Kasumi-1 (cell line): ENCODE measurements at regions not wholly inside any gene's neighbourhood (a gene's known extent, or its start where the extent isn't known, plus 50 kb on each side); places are given as distances from the start of the nearest gene placed in this dataset.

Experiments used
- DNase-seq, 2 experiments: peaks; one replicate each; lab custom pipeline; 2025; lab: John Stamatoyannopoulos, UW

DNA sequence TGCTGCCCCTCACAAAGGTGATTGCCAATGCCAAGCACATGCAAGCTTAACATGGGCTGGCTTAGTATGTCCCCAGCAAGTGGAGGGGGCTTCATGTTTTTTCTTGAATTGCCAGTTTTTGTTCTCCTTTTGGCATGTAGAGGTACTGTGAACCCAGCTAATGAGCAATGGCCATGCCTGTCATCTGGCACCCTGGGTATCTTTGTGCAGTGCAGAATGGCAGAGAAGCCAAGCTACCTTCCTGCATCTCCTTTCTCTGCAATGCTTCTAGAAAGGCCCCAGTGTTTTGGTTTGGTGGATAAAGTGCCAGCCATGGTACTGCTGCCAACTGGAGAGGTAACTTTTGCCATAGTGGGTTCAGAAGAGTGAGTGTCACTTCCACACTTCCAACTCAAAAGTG is 576.9 kb downstream of the CMPK2 start:
- no peak for DNase-seq

- DNase-seq = no peak
These were observed 575.3 kb downstream of the CMPK2 start for GRCh38 chr2:6290217-6291015.

DNA sequence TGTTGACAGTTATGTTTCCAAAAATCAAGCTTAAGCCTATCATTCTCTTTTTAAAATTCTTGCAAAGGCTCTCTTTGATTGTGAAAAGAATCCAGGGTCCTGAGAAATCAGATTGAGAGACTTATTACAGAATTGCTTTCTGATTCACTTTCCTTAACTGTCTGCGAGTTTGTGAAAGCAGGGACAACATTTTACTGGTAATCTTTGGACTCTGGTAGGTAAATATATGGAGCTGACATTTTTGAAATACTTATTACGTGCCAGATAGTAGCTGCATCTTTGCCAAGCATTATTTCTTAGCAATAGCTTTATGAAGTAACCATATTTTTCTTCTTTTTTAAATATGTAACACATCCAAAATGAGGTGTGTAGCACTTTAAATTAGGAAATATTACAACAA is 570.9 kb downstream of the CMPK2 start:
- no peak for DNase-seq

- DNase-seq = no peak
These were observed 568.5 kb downstream of the CMPK2 start for GRCh38 chr2:6297238-6297637.

- DNase-seq = no peak
These were observed 564.3 kb downstream of the CMPK2 start for GRCh38 chr2:6301426-6301825.

DNA sequence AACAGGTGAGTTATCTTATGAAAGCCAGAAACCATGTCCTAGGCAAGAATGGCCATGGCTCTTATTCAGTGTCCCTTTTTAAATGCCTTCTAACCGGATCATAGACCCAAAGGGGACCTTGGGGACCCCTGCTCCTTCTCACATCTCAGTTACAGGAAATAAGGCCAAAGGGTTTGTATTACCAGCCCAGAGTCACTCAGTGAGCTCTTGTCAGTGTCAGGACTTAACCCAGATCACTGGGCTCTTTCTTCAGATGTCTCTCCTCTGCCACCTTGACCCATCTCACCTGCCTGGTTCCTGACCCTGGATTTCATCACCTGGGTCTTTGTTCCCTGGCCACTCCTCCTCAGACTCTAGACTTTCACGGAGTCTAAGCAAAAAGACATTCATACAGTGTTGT is 556.7 kb downstream of the CMPK2 start:
- no peak for DNase-seq

GRCh38 chr2:6309415-6310255 is 556.1 kb downstream of the CMPK2 start:
- no peak for DNase-seq

DNA sequence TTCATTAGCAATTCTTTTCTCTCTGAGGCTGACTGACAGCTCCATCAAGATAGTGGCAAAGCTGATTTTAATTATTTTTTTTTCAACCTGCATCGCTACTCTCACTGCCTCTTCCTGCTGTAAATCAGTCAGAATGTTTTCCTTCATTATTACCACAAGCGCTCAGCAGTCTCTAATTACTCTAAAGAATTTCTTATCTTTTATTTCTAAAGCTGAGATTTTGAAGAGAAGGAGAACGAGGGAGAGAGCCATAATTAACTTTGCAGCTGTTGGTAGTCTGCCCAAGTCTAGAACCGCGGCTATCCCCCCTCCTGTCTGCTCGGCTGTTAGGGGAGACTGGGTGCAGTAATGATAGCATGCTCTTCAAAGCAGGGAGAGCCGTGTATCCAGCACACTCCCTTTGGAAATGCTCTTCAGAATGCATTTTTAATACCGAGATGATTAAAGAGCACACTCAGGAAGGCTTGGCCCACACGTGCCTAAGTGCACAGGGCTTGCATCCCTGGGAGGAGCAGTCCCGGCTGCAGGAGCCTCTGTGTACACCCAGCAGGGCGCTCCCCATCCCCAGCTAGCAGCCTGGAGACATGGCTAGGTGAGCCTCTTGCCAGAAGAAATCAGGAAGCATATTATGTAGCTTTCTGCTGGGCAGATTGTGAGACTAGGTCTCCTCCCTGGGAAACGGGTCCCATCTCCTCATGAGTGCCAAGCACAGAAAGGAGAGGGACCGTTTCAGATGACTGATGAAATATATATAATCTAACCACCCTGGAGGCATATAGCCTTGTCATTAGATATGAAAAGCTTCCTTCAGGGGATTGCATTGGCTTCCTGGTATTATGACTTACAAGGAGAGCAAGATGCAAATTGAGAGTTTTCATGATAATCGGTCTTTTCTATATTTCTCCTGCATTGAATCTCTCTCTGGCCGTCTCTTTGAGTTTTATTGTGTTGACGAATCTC is 555.2 kb downstream of the CMPK2 start:
- DNase-seq = no peak

DNA sequence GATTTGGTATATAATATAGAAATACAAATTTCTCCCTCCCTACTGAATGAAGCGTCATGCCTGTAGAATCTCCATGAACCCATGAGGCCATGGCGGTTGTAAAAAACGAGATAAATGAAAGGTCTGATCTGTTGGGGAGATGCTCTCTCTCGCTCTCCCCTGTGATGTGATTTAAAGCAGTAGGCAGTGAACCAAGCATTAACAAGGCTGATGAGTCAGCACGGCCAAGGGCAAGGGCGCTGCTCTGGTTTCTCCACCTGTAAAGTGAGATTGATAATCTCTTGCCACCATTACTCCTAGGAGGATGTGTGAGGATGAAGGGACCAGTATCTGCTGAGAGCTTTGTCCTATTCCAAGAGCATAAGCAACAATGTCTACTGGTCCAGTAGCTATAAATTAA is 553.3 kb downstream of the CMPK2 start:
- no peak for DNase-seq

DNA sequence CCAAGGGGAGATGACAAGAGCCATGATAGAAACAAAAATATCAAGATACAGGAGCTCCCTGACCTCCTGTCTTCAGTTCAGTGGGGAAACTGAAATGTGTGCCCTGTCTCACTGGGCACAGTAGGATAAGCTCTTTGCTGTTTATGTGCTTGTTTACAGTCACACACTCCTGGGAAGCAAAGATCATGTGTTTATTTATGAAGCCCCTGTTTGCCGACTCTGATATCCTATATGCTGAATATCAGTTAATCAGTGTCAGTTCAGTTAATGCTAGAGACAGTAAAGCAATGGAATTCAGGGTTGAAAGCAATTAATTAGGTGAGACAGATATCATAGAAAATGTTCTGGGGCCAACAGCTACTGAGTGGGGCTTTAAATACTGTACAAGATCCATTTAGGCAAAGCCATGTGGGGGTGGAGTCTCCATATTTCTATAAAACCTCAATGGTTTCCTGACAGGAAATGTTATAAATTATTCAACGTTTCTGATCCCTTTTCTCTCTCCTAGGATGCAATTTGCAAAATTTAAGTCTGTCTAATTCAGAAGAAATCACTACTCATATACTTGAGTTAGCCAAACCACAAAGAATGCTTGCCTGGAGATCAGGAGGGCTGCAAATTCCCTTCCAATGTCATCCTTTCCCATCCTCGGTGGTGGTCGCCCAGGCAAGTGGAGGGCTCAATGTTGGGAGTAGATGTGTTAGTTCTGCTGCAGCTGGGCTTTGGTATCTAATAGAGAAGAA is 551.3 kb downstream of the CMPK2 start:
- no peak for DNase-seq

DNA sequence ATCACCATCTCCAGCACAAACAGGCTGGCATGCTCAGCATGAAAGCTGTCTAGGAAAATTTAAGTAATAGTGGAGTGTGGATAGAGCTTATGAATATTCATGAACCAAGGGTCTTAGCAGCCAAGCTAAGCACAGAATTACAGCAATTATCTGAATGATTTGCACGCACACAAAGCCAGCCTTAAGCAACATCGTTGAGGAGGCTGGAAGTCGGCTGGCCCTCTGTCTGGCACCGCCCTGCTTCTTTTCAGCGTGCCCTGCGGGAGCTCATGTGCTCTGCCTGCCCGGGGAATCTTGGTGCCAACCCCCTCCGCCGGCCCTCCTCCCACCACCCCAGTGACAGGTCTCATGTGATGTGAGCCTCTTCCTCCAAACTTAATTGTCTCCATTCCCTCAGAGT is 540.1 kb downstream of the CMPK2 start:
- no peak for DNase-seq

GRCh38 chr2:6326958-6327357 is 538.7 kb downstream of the CMPK2 start:
- DNase-seq = no peak

DNA sequence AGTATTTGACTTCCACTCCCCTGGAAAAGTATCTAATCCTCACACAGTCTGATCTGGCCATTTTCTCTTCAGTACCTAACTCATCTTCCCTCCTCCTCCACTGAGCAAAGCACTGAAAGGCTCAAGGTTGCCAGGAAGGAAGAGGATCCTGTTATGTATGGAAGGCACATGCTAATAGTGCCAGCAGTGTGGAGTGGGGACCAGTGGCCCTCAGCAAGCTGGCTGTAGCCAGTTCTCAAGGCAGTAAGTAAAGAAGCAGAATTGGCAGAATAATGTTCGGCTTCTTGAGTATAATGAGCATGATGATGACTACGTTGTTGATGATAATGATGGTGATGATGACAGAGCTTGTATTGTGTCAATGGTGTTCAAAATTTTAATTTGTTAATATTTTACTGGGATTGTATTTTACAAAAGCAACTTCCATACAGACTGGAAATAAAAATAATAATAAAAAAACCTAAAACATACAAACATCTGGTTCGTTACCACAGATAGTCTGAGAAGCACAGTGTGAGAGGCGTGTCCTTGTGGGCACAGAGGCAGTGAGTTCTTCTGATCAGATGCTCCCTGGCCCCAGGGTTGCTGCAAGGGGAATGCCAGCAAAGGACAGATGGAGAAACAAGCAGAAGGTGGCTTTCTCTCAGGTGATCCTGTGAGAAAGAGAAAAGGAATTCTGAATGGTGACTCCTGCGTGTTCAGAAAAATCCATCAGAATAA is 528.8 kb downstream of the CMPK2 start:
- DNase-seq = no peak

DNA sequence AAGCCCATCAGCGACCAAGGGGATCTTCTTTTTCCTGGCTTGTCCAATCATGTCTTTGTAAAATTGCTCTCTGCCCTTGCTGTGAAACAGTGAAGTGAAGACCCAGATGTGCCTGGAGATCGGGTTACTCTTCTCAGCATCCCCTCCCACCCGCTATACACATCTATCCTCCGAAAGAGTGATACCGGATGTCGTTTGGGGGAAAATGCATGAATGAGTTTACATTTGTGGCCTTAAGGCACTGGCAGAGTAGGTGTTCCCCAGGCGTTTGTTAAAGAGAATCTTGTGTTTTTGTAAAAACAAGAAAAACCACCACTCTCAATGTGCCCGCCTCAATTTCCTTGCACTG is 528.3 kb downstream of the CMPK2 start:
- no peak for DNase-seq

GRCh38 chr2:6341588-6342129 is 524.0 kb downstream of the CMPK2 start:
- no peak for DNase-seq

DNA sequence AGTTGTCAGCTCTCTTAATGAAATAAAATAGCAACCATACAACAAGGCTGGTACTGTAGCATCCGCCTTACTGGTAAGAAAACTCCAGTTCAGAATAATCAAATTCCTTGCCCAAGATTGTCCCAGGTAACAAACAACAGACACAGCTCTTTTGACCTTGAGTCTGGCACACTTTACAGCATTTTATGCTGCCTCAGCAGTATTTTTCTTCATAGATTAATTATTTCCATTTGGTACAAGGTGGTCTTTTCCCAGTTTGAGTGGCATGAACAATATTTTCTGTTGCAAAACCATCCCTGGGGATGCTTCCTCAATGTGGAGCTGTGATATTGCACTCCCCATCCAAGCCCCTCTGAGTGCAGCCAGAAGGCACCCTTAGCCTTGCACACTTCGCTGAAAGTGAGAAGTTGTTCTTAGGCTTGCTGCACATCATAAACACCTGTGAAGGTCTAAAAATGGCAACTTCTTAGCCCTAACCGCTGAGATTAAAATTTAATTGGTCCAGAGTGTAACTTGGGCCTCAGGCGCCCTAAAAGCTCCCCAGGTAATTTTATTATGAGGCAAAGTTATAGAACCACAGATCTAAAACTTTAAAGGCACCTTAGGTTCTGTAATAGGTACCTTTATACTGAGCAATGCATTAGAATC is 523.3 kb downstream of the CMPK2 start:
- no peak for DNase-seq

- DNase-seq = no peak
These were observed 522.6 kb downstream of the CMPK2 start for GRCh38 chr2:6343076-6343475.

GRCh38 chr2:6352247-6352646 is 513.5 kb downstream of the CMPK2 start:
- DNase-seq = no peak

GRCh38 chr2:6352906-6353515 is 512.7 kb downstream of the CMPK2 start:
- DNase-seq = no peak

GRCh38 chr2:6353669-6354068 is 512.0 kb downstream of the CMPK2 start:
- no peak for DNase-seq
